Skin of body (tissue), 1 donor: ENCODE measurements at regions not wholly inside any gene's neighbourhood (a gene's known extent, or its start where the extent isn't known, plus 50 kb on each side); places are given as distances from the start of the nearest gene placed in this dataset.

Source experiments
- DNase-seq: peaks from one replicate; lab custom pipeline; 2025; lab: John Stamatoyannopoulos, UW

DNA sequence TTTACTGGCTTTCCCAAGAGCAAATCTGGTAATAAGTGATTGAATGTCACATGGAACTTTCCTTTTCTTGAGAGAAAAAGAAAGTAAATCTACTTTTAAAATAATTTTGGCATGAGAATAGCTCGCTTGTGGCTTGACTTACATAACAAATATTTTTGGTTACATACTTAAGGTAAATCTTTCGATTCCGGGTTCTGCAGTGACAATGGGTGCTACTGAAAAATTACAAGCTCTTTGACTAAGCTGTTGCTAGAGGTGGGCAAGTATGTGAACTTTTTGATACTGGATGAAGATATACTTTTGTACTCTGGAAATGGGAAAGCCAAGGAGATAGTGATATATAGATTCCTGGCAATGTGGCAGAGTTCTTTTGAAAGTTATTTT, 51.9 kb upstream of the OTOL1 start:
- no peak for DNase-seq

DNA sequence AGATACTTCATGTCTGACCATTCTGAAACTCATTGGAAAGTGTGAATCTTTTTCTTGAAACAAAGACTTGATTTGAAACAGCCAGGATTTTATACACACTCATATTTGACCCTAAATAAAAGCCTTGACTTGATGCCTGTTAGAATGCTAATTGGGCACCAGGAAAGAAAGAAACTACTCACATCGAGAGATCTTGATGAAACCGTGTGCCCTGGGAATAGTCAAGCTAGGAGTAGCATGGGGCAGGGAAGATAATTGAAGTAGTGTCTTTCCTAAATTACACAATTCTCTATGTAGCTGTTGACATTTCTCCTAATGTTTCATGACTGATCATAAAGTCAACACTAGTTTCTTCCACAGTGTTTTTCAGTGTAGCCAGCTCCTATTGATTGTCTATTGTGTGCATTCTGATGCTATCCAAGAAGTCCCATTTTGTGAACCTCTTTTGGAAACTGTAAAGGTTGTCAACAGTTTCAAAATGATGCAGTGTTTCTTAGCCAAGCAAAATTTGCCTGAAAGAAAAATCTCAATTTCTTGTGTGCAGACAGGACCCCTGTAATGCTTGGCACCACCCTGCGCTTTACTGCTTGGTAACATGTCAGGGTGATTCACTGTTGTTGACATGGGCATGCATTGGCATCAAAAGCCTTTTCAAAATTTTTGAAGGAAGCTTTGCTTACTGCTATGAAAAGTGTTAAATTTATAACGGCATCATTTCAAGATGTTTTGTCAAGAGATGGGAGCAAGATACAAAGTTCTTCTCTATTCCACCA, 52.5 kb upstream of the OTOL1 start:
- no peak for DNase-seq

DNA sequence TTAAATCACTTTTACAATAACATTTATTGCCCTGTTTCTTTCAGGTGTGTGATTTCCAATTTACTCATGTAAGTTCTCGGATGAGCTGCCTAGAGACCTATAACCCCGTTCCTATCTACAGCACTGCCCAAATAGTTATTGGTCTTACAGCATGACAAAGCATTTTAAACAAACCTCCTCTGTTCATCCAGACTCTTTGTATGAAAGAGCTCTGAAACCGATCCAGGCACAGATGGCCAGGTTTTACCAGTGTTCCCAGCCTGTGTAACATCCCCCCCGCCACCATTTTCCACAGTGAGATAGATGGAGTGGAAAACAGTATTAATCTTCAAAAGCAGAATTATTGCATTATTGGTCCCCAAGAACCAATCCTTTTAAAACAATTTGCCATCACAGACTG, 59.0 kb upstream of the SPTSSB start:
- DNase-seq: no peak

DNA sequence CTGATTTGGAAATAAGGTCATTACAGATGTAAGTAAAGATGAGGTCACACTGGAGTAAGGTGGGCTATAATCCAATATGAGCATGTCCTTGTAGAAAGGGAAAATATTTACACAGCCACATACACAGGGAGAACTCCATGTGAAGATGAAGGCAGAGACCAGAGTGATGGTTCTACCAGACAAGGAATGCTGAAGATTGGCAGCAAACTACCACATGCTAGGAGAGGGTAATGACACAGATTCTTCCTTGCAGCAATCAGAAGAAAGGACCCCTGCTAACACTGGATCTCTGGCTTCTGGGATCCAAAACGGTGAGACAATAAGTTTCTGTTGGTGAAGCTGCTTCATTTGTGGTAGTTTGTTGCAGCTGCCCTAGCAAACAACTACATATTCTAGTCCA, 56.0 kb upstream of the SPTSSB start:
- no peak for DNase-seq

DNA sequence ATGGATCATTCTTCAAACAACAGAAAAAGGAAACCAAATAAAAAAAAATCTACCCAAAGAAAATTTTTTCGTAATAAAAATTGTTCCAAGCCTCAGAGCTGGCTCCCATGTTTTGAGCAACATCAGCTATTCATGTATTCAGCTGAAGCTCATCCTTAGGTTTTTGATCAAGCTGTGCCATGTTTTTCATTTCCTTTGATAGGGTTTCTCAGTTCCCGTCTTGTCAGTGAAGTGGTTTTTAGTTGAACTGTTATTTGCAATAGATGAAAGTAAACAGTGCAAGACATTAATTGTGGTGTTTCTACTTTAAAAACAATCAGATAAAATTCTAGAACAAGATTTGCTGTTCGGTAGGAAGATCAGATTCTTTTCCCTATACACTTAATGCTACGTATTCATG, 55.4 kb upstream of the SPTSSB start:
- DNase-seq: no peak

DNA sequence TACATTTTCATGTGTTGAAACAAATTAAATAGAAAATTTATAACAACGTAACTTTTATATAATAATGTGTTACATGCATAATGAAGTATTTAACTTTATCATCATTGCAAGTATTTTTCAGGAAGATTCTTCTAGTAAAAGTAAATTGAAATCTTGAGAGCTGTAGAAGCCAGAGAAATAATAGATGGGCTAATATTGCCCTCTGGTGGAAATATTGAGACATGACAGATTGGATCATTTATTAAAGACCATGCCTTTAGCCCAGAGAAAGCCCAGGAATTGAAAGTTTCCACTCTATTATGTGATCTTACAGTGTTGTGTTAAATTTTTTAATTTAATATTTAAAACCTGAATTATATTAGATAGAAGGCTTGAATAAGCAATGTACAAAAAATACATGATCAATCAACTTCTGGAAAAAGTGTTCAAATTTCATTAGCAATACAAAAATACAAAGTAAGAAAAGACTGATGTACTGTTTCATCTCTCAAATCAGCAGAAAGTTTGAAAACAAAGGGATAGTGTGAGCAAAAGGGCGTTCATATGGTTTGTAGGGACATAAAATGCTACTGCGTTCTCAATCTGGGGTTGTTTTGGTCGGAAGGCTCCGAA, 52.7 kb upstream of the SPTSSB start:
- peak; percentile 61 for DNase-seq

DNA sequence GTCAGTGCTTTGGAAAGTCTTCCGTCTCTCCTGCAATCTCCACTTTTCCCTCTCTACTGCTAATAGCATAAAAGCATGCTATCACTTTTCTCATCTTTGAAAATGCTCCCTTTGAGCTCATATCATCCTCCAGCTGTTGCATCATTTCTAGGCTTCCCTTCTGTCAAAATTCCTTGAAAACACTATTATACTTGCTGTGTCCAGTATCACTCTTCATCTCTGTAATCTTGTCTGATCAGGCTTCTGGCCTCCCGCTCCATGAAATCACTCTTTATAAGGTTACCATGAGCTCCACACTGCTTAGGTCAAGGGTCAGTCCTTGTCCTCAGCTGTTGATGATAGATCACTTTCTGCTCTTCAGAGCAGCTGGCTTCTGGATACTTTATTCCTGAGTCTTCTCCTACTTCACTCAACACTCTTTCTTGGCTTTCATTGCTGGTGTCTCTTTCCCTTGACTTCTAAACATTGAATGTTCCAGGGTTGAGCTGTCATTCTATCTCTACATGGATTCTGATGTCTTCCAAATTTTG, 50.9 kb upstream of the SPTSSB start:
- DNase-seq: no peak
